GM12865 (cell line): ENCODE measurements at regions not wholly inside any gene's neighbourhood (a gene's known extent, or its start where the extent isn't known, plus 50 kb on each side); places are given as distances from the start of the nearest gene placed in this dataset.

Experiments
- DNase-seq: peaks from one replicate; pipeline ENCODE4 v3.0.0; 2010; ENCODE audit warnings: low read depth
- H3K4me3 ChIP-seq: 2 replicates; pipeline ENCODE4 v1.5.1; 2011; ENCODE audit warnings: mild to moderate bottlenecking, low read depth, low read length, control low read depth
- TF ChIP-seq, protein P1 (sequence below): IDR thresholded peaks from 2 replicates; pipeline ENCODE4 v1.5.1; 2011; ENCODE audit warnings: low read length, control low read depth, low read depth, inconsistent platforms; ENCODE audit not compliant: insufficient read depth; ENCODE audit errors: missing control alignments

DNA sequence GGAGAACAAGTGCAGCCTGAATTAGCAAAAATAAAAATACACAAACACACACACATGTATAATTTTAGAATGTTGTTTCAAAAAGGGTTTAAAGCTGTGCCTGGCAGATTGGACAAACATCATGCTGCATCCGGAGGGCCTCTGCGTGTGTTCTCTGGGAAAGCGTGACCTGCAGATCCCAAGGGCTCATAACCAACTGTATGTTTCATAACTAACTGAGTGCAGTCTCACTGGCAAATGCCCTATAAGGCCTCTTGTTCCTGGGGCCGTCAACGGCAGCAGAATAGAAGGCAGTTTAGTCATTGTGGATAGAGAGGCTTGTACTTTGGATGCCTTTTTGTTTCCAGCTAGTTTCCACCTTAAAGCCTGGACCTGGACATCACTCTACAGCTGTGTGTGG, 243.8 kb upstream of the KIAA1217 start:
- no peak overlapping the region for H3K4me3 ChIP-seq
- no peak for DNase-seq
- TF ChIP-seq, protein P1, sequence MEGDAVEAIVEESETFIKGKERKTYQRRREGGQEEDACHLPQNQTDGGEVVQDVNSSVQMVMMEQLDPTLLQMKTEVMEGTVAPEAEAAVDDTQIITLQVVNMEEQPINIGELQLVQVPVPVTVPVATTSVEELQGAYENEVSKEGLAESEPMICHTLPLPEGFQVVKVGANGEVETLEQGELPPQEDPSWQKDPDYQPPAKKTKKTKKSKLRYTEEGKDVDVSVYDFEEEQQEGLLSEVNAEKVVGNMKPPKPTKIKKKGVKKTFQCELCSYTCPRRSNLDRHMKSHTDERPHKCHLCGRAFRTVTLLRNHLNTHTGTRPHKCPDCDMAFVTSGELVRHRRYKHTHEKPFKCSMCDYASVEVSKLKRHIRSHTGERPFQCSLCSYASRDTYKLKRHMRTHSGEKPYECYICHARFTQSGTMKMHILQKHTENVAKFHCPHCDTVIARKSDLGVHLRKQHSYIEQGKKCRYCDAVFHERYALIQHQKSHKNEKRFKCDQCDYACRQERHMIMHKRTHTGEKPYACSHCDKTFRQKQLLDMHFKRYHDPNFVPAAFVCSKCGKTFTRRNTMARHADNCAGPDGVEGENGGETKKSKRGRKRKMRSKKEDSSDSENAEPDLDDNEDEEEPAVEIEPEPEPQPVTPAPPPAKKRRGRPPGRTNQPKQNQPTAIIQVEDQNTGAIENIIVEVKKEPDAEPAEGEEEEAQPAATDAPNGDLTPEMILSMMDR, result no peak

DNA sequence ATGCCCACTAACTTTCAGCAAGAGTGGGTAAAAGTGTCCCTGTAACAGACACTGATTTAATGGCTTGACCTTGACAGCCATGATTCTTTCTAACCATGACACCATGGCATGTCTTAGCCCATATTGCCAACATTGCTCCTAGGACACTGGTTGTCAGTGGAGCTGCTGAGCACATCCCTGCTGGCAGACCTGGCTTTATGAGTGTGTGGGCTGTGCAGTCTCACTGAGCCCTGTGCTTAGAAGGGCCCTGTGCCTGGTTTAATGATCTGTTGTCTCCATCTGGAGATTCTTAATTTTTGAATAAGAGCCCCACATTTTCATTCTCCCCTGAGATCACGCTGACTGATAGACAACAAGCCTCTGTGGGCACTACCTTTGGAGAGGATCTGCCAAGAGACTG, 243.1 kb upstream of the KIAA1217 start:
- no peak for DNase-seq
- no peak overlapping the region for H3K4me3 ChIP-seq
- TF ChIP-seq, protein P1, result no peak

DNA sequence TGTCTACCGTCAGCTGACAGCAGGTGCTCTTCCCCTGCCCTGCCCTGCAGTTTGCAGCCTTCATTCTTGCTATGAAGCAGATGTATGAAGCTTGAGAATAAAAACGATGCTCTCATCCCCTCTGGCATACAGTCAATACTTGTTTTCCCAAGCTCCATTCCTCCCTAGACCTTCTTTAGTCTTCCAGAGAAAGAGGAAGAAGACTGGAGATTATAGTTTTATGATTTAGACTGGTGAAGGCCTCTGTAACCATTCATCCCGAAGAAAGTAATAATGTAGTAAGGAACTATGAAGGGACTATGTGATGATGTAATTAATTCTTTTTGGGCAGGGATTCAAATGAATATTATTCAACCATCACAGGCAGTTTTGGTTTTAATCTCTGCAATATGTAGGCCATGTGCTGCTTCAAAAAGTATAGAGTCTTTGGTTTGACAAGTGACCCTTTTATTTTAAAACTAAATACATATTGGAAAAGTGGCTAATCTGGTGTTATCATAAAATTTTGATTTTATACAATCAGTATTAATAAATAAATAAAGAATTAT, 242.4 kb upstream of the KIAA1217 start:
- TF ChIP-seq, protein P1, result no peak
- DNase-seq, result no peak
- no peak overlapping the region for H3K4me3 ChIP-seq

DNA sequence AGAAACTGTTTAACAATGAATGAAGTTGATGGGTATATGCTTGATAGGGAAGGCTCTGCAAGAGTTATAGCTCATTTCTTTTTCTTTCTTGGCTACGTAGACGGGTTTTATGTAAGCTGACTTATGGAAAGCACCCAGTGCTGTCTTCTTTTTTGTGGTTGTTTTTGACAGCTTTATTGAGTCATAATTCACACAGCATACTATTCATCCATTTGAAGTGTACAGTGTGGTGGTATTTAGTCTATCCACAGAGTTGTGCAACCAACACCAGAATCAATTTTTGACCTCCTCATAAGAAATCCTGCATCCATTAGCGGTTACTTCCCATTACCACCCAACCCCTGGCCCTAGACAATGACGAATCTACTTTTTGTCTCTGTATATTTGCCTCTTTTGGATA, 240.6 kb upstream of the KIAA1217 start:
- DNase-seq, result no peak
- TF ChIP-seq, protein P1, result no peak
- no peak overlapping the region for H3K4me3 ChIP-seq

DNA sequence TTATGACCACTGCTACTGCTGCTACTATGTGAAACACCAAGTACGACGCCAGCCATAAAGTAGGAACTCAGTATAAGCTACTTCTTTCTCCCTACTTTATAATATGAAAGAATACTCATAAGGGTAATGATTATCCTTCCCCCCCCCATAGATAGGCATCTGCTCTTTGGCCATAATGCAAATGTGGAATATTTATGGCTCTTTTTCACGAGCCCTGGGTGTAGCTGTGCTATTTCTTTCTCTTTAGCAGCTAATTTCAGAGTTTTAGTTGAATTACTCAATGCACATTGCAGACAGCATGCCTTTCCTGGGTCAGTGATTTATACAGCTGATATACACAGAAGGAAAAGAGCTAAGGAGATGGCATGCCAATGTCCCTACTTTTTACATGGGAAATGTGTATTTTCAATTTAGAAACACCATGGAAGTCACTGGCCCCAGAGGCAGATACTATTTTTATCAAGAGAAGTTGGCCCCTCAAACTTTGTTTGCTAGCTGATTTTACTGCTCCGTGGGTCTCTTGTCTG, 234.1 kb upstream of the KIAA1217 start:
- TF ChIP-seq, protein P1, result no peak
- no peak overlapping the region for H3K4me3 ChIP-seq
- no peak for DNase-seq

DNA sequence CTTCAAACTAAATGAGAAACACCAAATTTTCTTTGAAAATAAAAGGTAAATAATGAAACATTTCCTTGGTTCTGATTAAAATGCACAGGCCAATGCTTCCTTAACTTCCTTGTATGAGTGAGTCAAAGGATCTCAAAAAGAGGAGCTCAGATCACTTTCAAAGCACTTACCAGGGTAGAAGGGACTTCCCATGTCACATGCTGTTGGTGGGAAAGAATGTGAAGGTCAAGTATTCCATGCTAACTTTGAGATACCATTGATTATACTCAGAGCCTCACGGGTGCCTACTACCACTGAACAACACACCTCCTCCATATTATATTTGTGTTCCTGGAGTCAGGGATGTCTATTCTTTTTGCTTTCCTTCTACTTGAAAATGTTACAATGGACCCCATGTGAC, 233.5 kb upstream of the KIAA1217 start:
- no peak overlapping the region for H3K4me3 ChIP-seq
- no peak for DNase-seq
- TF ChIP-seq, protein P1, result no peak

DNA sequence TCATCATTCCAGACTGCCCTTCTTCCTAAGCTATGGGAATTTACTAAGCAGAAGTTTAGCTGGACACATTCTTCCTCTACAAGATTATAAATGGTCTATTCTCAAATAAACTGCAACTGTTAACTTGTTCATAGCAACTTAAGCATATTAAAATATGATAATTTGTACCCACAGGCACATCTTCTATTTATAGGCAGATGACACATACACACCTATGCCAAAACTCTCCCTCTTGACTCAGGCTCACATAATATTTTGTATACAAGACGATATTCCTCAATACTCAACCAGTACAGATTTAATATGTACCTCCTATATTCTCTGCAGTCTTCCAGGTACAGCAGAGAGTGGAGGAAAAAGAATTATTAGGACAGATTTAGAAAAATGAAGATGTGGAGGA, 232.7 kb upstream of the KIAA1217 start:
- H3K4me3 ChIP-seq, result no peak overlapping the region
- TF ChIP-seq, protein P1, result no peak
- no peak for DNase-seq
